ENCODE measurements at regions not wholly inside any gene's neighbourhood (a gene's known extent, or its start where the extent isn't known, plus 50 kb on each side); places are given as distances from the start of the nearest gene placed in this dataset.

GRCh38 chr9:75672478-75672877 lies 218.0 kb upstream of the PCSK5 start:
- Mint-ChIP-seq H3K4me3 (ENCODE audit: unreplicated experiment) (no peak overlapping the region), H3K27ac (ENCODE audit: unreplicated experiment) (no peak overlapping the region), H3K27me3 (ENCODE audit: insufficient read depth, unreplicated experiment) (peaks cover 6% of the 10 kb centered on the region), H3K36me3 (ENCODE audit: insufficient read depth, unreplicated experiment) (no peaks in the 10 kb centered on the region), H3K4me1 (ENCODE audit: low read depth, unreplicated experiment) (no peaks in the 10 kb centered on the region), H3K9me3 (ENCODE audit: unreplicated experiment) (no peaks in the 10 kb centered on the region)
- intact Hi-C loops (cut with micrococcal nuclease; ENCODE audit: unreplicated experiment) = no loop called here
- Histone ChIP-seq H3K9me3 (no peaks in the 10 kb centered on the region), H3K4me1 (no peaks in the 10 kb centered on the region), H3K36me3 (ENCODE audit: control insufficient read depth, insufficient read depth, low read length) (no peaks in the 10 kb centered on the region), H3K4me3 (ENCODE audit: low read depth, low read length) (no peak overlapping the region), H3K27me3 (replicated peaks; ENCODE audit: control insufficient read depth, insufficient read depth, low read length) (no peaks in the 10 kb centered on the region)
- BruUV-seq (replicated peaks) = no TSS peak
- no peak for TF ChIP-seq CTCF (IDR thresholded peaks at IDR 0.05; ENCODE audit: insufficient read depth in 1 of 2, low read depth in 1 of 2, low read length in 1 of 2, severe bottlenecking in 1 of 2, unreplicated experiment in 1 of 2)
- ChIA-PET CTCF (no interaction called here), POLR2A (no interaction called here)
- DNase-seq = no peak

GRCh38 chr9:75683591-75683990 lies 206.9 kb upstream of the PCSK5 start:
- Mint-ChIP-seq H3K4me3 (ENCODE audit: unreplicated experiment) (no peak overlapping the region), H3K36me3 (ENCODE audit: insufficient read depth, unreplicated experiment) (no peaks in the 10 kb centered on the region), H3K27ac (ENCODE audit: unreplicated experiment) (no peak overlapping the region), H3K27me3 (ENCODE audit: insufficient read depth, unreplicated experiment) (peaks cover 4% of the 10 kb centered on the region), H3K9me3 (ENCODE audit: unreplicated experiment) (no peaks in the 10 kb centered on the region), H3K4me1 (ENCODE audit: low read depth, unreplicated experiment) (no peaks in the 10 kb centered on the region)
- Histone ChIP-seq H3K4me1 (no peaks in the 10 kb centered on the region), H3K36me3 (ENCODE audit: control insufficient read depth, insufficient read depth, low read length) (no peaks in the 10 kb centered on the region), H3K9me3 (no peaks in the 10 kb centered on the region), H3K27me3 (replicated peaks; ENCODE audit: control insufficient read depth, insufficient read depth, low read length) (no peaks in the 10 kb centered on the region), H3K4me3 (ENCODE audit: low read depth, low read length) (no peak overlapping the region)
- BruUV-seq (replicated peaks) = no TSS peak
- intact Hi-C loops (cut with micrococcal nuclease; ENCODE audit: unreplicated experiment) = no loop called here
- DNase-seq = no peak
- ChIA-PET CTCF (no interaction called here), POLR2A (no interaction called here)
- TF ChIP-seq CTCF (IDR thresholded peaks at IDR 0.05; ENCODE audit: insufficient read depth in 1 of 2, low read depth in 1 of 2, low read length in 1 of 2, severe bottlenecking in 1 of 2, unreplicated experiment in 1 of 2) = no peak

- no peak overlapping the region for H3K27ac Mint-ChIP-seq (ENCODE audit: unreplicated experiment)
- no peak for DNase-seq
- no TSS peak for BruUV-seq (replicated peaks)
- no peak for TF ChIP-seq CTCF (IDR thresholded peaks at IDR 0.05; ENCODE audit: insufficient read depth in 1 of 2, low read depth in 1 of 2, low read length in 1 of 2, severe bottlenecking in 1 of 2, unreplicated experiment in 1 of 2)
- no peaks in the 10 kb centered on the region for H3K36me3 Mint-ChIP-seq (ENCODE audit: insufficient read depth, unreplicated experiment)
- ChIA-PET CTCF (interaction anchor here (0.6 kb wide), 1 partner anchor 1466 kb away, joined by 5 read pairs; no protein-coding TSS in a partner anchor), POLR2A (no interaction called here)
- no peaks in the 10 kb centered on the region for H3K9me3 Mint-ChIP-seq (ENCODE audit: unreplicated experiment)
- Histone ChIP-seq H3K4me1 (no peaks in the 10 kb centered on the region), H3K27me3 (replicated peaks; ENCODE audit: control insufficient read depth, insufficient read depth, low read length) (no peaks in the 10 kb centered on the region), H3K9me3 (no peaks in the 10 kb centered on the region), H3K36me3 (ENCODE audit: control insufficient read depth, insufficient read depth, low read length) (no peaks in the 10 kb centered on the region), H3K4me3 (ENCODE audit: low read depth, low read length) (no peak overlapping the region)
- H3K27me3 Mint-ChIP-seq (ENCODE audit: insufficient read depth, unreplicated experiment) = peaks cover 2% of the 10 kb centered on the region
- no peak overlapping the region for H3K4me3 Mint-ChIP-seq (ENCODE audit: unreplicated experiment)
- no peaks in the 10 kb centered on the region for H3K4me1 Mint-ChIP-seq (ENCODE audit: low read depth, unreplicated experiment)
- intact Hi-C loops (cut with micrococcal nuclease; ENCODE audit: unreplicated experiment) = no loop called here
These were observed 205.4 kb upstream of the PCSK5 start for GRCh38 chr9:75685062-75685461.
